NT2/D1 (cell line): ENCODE measurements at regions not wholly inside any gene's neighbourhood (a gene's known extent, or its start where the extent isn't known, plus 50 kb on each side); places are given as distances from the start of the nearest gene placed in this dataset.

Source experiments
- SUZ12 ChIP-seq: IDR thresholded peaks from 2 replicates; pipeline ENCODE4 v1.6.1; 2011; ENCODE audit not compliant: insufficient read length, insufficient read depth; ENCODE audit errors: extremely low read depth
- YY1 ChIP-seq: IDR thresholded peaks from 2 replicates; pipeline ENCODE4 v1.6.1; 2011; ENCODE audit not compliant: insufficient read length, insufficient read depth
- ZNF274 ChIP-seq: IDR thresholded peaks from 2 replicates; pipeline ENCODE4 v1.6.1; 2011; ENCODE audit warnings: mild to moderate bottlenecking, low read depth, low read length

- TF ChIP-seq ZNF274: no peak
- no peak for TF ChIP-seq YY1
- no peak for TF ChIP-seq SUZ12
Measured at GRCh38 chr12:75706786-75707605, 195.6 kb upstream of the KRR1 start.
